Stimulated activated CD4-positive, alpha-beta T cell treated with anti-CD3 and anti-CD28 coated beads, TNF-alpha, amount 100 ng/mL, for 1 hour (primary cell): ENCODE measurements at regions not wholly inside any gene's neighbourhood (a gene's known extent, or its start where the extent isn't known, plus 50 kb on each side); places are given as distances from the start of the nearest gene placed in this dataset.
"Not testable (repeated sequence)": the region's sequence is repeated elsewhere in the genome, so short reads cannot be mapped to it uniquely, and the experiment has no call there.

Experiments used
- DNase-seq, 3 donors: peaks; one replicate each; pipeline ENCODE4 v3.0.0-alpha.2; 2020; ENCODE audit warnings: low read depth in 3 of 3, low spot score in 1 of 3

DNA sequence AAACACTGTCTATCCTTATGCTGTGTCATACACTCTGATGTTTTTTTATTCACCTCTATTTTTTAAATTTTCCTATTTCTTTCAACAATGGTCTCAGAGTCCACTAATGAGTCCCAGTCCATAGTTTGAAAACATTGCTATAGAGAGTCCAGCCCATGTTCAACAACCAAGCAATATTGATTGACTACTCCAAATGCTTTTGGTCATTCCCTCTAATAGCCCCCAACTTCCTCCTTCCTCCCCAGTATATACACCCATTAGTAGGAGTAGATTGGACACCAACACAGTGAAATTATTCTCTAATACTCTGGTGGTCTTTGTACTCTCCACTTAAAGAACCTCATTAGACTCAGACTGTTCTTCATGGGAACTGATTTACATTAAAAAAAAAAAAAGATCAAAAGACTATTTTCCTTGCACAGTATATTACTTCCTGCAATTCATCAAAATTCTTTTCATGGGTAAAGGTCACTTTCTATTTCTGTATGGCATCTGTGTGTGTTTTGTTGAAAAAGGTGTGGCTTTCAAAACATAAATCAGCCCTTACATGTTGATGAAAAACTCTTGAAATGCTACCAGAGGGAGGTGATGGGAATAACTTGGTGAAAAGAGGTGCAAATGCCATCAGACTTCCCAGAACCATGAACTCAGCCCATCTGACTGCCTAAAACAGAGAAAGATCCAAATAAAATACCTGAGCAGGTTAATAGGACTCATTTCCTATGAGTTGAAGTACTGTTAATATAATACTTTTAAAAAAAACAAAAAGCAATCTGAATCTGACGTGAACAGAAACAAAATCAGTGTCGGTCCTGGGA, 250.3 kb upstream of the KLF3 start:
- DNase-seq, result no peak

DNA sequence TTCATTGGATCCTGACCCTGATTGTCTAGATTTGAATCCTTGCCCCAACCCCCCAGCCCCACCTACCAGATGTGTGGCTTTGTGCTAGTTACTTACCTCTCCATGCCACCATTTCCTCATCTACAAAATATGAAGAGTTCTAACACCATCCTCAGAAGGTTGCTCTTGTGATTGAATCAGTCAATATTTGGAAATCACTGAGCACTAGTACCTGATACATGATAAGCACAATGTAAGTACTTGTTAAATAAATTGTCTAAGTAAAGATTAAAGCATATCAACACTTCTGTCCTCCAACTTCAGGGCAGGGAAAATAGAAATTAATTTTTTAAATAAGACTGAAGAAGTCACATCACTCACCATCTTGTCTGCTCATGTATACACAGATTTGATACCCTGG, 249.6 kb upstream of the KLF3 start:
- DNase-seq, result no peak

DNA sequence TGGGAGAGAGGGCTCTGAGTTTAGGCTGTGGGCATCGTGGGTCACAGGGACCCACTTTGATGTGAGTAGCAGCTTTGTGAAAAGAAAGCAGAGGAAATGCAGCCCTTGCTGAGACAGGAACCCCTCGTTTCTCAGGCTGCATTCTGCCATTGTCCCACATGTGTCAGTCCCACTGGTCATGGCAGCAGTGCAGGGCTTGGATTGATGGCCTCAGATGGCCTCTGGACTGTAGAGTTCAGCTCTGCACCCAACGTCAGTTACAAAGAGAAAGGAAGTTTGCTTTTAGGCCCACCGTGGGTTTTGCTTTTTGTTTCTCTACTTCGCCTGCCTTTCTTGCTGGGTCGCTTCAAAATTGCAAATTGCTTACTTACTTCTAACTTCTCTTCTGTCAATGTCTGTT, 248.3 kb upstream of the KLF3 start:
- DNase-seq, result no peak

DNA sequence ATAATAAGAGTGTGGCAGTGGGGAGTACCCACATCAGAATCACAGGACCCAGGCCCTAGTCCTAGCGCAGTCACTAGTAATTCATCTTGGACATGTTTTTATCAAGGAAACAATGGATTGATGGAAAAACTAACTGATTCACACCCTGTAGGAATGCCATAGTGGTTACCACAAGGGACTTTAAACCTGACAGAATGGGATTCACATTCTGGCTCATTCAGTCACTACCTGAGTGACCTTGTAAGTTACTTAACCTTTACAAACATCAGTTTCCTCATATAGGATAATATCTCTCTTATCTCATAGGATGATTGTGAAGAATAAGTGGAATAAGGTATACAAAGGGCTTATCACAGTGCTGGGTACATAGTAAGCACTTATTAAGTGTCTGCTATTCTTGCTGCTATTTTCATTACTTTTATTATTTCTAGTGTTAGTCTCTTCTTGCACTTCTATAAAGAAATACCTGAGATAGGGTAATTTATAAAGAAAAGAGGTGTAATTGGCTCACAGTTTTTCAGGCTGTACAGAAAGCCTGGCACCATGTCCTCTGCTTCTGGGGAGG, 247.5 kb upstream of the KLF3 start:
- no peak for DNase-seq

DNA sequence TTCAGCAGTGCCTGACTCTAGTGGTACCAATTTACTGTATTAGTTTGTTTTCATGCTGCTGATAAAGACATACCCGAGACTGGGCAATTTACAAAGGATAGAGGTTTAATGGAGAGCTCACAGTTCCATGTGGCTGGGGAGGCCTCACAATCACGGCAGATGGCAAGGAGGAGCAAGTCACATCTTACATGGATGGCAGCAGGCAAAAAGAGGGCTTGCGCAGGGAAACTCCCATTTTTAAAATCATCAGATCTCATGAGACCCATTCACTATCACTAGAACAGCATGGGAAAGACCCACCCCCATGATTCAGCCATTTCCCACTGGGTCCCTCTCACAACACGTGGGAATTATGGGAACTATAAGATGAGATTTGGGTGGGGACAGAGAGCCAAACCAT, 243.7 kb upstream of the KLF3 start:
- not testable (repeated sequence) for DNase-seq

GRCh38 chr4:38422850-38423249, 241.1 kb upstream of the KLF3 start:
- no peak for DNase-seq

DNA sequence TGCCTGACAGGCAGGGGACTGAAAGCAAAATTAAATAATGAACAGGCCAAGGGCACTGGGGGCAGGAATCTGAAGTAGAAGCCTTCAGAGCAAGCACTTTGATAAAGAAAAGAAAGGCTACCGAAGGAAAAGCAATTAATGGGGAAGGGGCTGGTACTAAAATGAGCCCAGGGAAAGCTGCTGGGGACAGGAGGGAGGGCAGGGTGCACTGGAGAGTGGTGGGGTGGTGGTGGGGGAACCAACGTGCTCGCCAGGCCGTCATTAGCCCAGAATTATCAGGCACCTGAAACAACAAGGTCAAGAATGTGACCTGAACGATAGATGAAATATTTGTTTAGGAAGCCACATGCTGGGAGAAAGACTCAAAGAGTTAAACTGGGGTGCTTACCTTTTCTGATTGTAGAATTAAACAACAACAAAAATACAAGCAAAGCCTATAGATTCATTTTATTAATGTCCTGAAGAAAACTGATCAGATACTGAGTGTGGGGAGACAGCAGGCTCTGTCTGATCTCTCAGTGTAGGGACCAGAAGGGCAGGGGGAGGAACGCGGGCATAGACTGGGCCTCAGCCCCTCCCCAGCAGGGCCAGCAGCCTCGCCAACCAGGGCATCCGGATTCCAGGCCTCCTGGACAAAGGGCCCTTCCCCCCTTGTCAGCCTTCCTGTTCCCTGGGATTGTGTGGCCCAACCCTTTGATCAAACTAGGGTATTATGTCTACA, 239.7 kb upstream of the KLF3 start:
- no peak for DNase-seq

DNA sequence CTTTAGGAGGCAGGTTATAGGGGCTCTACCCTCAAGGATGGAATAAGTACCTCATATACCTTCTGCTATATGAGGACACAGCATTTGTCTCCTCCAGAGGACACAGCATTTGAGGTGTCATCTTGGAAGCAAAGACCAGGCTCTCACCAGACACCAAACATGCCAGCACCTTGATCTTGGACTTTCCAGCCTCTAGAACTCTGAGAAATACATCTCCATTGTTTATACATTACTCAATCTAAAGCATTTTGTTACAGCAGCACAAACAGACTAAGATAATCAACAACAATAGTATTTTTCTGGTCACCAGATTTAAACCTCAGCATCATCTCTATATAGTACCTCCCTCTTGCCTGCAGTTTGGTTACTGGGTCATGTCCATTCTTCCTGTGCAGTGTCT, 237.5 kb upstream of the KLF3 start:
- DNase-seq, result no peak

DNA sequence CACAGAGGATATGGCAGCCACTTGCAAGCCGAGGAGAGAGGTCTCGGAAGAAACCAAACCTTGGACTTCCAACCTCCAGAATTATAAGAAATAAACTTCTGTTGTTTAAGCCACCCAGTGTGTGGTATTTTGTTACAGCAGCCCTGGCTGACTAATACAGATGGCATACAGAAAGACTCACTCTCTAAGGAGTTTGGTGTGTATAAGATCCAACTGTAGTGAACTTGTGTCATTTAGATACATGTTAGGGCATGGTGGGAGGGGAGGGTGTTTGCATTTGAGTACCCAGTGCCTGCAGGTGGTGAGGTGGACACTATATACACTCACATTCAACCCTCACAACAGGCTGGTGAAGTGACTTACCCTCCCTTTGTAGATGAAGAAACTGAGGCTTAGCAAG, 233.2 kb upstream of the KLF3 start:
- no peak for DNase-seq

DNA sequence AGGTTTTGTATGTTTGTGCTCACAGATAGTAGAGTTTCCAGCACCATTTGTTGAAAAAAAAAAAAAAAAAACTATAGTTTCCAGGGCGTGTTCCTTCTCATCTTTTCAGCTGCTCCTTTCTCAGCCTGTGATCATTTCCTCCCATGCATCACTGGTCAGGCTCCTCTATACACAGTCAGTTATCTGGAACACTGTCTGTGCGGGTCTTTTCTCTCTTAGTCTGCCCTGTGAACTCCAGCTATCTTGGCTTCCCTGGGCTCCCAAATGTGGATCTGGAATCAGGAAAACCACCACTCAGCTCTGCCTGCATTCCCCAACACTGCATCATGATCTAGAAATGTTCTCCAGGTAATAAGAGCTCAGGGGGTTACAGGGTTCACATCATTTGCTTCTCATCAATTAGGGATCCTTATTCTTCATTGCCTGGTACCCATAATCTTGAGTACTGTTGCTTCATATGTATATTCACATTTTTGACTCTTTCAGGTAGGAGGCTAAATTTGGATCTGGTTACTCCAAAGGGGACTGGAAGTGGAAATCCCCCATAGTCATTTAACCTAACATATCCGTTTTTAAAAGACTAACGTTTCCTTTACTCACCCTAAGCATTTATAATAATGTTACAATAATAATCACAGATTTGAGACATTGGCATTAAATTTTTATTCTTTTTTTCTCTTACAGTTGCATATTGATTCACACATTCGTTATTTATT, 221.8 kb upstream of the KLF3 start:
- no peak for DNase-seq

DNA sequence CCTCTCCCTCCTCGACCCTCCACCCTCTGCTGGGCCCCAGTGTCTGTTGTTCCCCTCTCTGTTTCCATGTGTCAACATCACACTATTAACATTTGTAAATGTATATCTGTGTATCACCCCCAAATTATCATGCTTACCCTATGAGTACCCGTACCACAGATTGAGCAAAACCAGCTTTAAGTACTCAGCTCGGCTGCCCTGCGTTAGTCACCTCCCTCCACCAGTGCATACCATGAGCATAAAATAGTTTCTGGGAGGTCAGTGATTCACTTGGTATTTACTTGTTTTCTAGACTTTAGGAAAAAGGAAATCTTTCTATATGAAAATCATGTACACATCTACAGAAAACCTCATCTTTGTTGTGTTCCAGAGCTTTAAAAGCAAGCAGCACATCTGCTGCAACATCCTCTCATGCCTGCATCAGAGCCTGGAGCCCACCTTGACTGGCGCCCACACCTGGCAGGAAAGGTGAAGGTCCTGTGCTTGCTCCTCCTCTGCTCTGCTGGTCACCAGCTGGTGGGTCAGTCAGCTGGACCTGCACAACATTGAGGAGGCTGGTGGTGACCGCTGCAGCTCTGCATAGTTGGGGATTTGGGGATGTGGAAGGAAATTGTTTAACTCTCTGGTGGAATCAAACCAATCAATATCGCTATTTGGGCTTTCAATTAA, 214.4 kb upstream of the KLF3 start:
- DNase-seq, result no peak

DNA sequence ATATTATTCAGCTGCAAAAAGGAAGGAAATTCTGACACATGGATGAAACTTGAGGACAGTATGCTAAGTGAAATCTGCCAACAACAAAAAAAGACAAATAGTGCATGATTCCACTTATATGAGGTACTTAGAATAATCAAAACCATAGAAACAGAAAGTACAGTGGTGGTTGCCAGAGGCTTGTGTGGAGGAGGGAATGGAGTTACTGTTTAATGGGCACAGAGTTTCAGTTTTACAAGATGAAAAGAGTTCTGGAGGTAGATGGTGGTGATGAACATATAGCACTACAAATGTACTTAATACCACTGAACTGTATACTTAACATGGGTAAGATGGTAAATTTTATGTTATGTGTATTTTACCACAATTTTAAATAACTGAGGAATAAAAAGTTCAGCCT, 212.0 kb upstream of the KLF3 start:
- no peak for DNase-seq

GRCh38 chr4:38452542-38452941, 211.5 kb upstream of the KLF3 start:
- DNase-seq, result no peak

- no peak for DNase-seq
Observed at GRCh38 chr4:38453253-38453881, 210.6 kb upstream of the KLF3 start.

GRCh38 chr4:38454284-38454683, 209.7 kb upstream of the KLF3 start:
- DNase-seq, result no peak

- DNase-seq, result no peak
Observed at GRCh38 chr4:38455092-38455862, 208.7 kb upstream of the KLF3 start.

GRCh38 chr4:38456096-38456495, 207.9 kb upstream of the KLF3 start:
- no peak for DNase-seq

GRCh38 chr4:38461342-38461741, 202.7 kb upstream of the KLF3 start:
- no peak for DNase-seq

- DNase-seq, result no peak
Observed at GRCh38 chr4:38462367-38463055, 201.5 kb upstream of the KLF3 start.
